GM18951 (cell line): ENCODE measurements at regions not wholly inside any gene's neighbourhood (a gene's known extent, or its start where the extent isn't known, plus 50 kb on each side); places are given as distances from the start of the nearest gene placed in this dataset.
"Not testable (repeated sequence)": the region's sequence is repeated elsewhere in the genome, so short reads cannot be mapped to it uniquely, and the experiment has no call there.

Experiments
- POLR2A ChIP-seq: IDR thresholded peaks from 4 replicates; pipeline ENCODE4 v1.6.1; 2011; ENCODE audit warnings: mild to moderate bottlenecking; ENCODE audit not compliant: insufficient read length, insufficient read depth; ENCODE audit errors: extremely low read depth
- in situ Hi-C: fragments of 300-500 bp; cut with MboI; formaldehyde crosslinking; loops from one replicate; pipeline ENCODE4 v1.12.0; 2022; ENCODE audit warnings: low sequenced_read_pairs, mixed read lengths, inconsistent platforms; ENCODE audit not compliant: unreplicated experiment

GRCh38 chr1:166700696-166701095 is 138.6 kb upstream of the POGK start:
- in situ Hi-C loops = no loop called here
- no peak for TF ChIP-seq POLR2A

GRCh38 chr1:166701603-166702100 is 137.6 kb upstream of the POGK start:
- in situ Hi-C loops = no loop called here

GRCh38 chr1:166703141-166703540 is 136.1 kb upstream of the POGK start:
- TF ChIP-seq POLR2A = no peak
- in situ Hi-C loops = no loop called here

More at GRCh38 chr1:166701603-166702100, 137.6 kb upstream of the POGK start:
- no peak for TF ChIP-seq POLR2A

- no peak for TF ChIP-seq POLR2A
- in situ Hi-C loops = no loop called here
These were observed 135.4 kb upstream of the POGK start for GRCh38 chr1:166703726-166704462.

GRCh38 chr1:166705376-166706289 is 133.6 kb upstream of the POGK start:
- in situ Hi-C loops = no loop called here
- no peak for TF ChIP-seq POLR2A

- no peak for TF ChIP-seq POLR2A
- in situ Hi-C loops = no loop called here
These were observed 122.7 kb upstream of the POGK start for GRCh38 chr1:166716620-166717019.

- TF ChIP-seq POLR2A = no peak
- in situ Hi-C loops = no loop called here
These were observed 118.1 kb upstream of the POGK start for GRCh38 chr1:166721145-166721544.

GRCh38 chr1:166730299-166730888 is 108.9 kb upstream of the POGK start:
- TF ChIP-seq POLR2A = no peak
- in situ Hi-C loops = no loop called here

- in situ Hi-C loops = no loop called here
- no peak for TF ChIP-seq POLR2A
These were observed 101.1 kb upstream of the POGK start for GRCh38 chr1:166738140-166738539.

- TF ChIP-seq POLR2A = no peak
- in situ Hi-C loops = no loop called here
These were observed 100.4 kb upstream of the POGK start for GRCh38 chr1:166738873-166739272.

- in situ Hi-C loops = no loop called here
- no peak for TF ChIP-seq POLR2A
These were observed 98.5 kb upstream of the POGK start for GRCh38 chr1:166740668-166741276.

GRCh38 chr1:166763318-166763717 is 76.0 kb upstream of the POGK start:
- in situ Hi-C loops = no loop called here

GRCh38 chr1:166766942-166767341 is 72.3 kb upstream of the POGK start:
- in situ Hi-C loops = no loop called here
- no peak for TF ChIP-seq POLR2A

More at GRCh38 chr1:166763318-166763717, 76.0 kb upstream of the POGK start:
- no peak for TF ChIP-seq POLR2A

- in situ Hi-C loops = not testable (repeated sequence)
These were observed 54.6 kb upstream of the POGK start for GRCh38 chr1:166784646-166785045.
